ENCODE measurements at regions not wholly inside any gene's neighbourhood (a gene's known extent, or its start where the extent isn't known, plus 50 kb on each side); places are given as distances from the start of the nearest gene placed in this dataset.

- Histone ChIP-seq H3K4me3 (ENCODE audit: low read length) (no peak overlapping the region), H4K20me1 (ENCODE audit: control insufficient read depth, insufficient read depth, low read depth, low read length) (no peaks in the 10 kb centered on the region), H3K4me1 (ENCODE audit: control insufficient read depth, low read length) (no peaks in the 10 kb centered on the region), H3K9me2 (replicated peaks; ENCODE audit: control insufficient read depth, low read length) (no peaks in the 10 kb centered on the region), H3K9me3 (ENCODE audit: control insufficient read depth, insufficient read depth, low read length) (no peaks in the 10 kb centered on the region), H3F3A (ENCODE audit: control insufficient read depth, insufficient read depth) (no peaks in the 10 kb centered on the region), H3K79me2 (ENCODE audit: control insufficient read depth, low read length) (no peaks in the 10 kb centered on the region), H3K4me2 (ENCODE audit: low read length) (no peak overlapping the region), H3K36me3 (ENCODE audit: control insufficient read depth, low read length) (no peaks in the 10 kb centered on the region), H3K27ac (ENCODE audit: low read depth, low read length) (no peak overlapping the region), H3K27me3 (ENCODE audit: control insufficient read depth, low read length) (0 out of 2 replicates have a peak, but pooled peaks cover 3% of the 10 kb centered on the region)
- no peak for TF ChIP-seq EZH2phosphoT487 (IDR thresholded peaks at IDR 0.05; ENCODE audit: borderline replicate concordance, low read length)
- TF ChIP-seq, protein P1, sequence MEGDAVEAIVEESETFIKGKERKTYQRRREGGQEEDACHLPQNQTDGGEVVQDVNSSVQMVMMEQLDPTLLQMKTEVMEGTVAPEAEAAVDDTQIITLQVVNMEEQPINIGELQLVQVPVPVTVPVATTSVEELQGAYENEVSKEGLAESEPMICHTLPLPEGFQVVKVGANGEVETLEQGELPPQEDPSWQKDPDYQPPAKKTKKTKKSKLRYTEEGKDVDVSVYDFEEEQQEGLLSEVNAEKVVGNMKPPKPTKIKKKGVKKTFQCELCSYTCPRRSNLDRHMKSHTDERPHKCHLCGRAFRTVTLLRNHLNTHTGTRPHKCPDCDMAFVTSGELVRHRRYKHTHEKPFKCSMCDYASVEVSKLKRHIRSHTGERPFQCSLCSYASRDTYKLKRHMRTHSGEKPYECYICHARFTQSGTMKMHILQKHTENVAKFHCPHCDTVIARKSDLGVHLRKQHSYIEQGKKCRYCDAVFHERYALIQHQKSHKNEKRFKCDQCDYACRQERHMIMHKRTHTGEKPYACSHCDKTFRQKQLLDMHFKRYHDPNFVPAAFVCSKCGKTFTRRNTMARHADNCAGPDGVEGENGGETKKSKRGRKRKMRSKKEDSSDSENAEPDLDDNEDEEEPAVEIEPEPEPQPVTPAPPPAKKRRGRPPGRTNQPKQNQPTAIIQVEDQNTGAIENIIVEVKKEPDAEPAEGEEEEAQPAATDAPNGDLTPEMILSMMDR (IDR thresholded peaks at IDR 0.05; ENCODE audit: low read depth, low read length, poor library complexity, severe bottlenecking), result no peak
Observed at GRCh38 chr20:47855799-47856198, 70.5 kb upstream of the SULF2 start.

- Histone ChIP-seq H3K4me3 (ENCODE audit: low read length) (no peak overlapping the region), H3K27me3 (ENCODE audit: control insufficient read depth, low read length) (0 out of 2 replicates have a peak, but pooled peaks cover 3% of the 10 kb centered on the region), H3K36me3 (ENCODE audit: control insufficient read depth, low read length) (no peaks in the 10 kb centered on the region), H3K4me2 (ENCODE audit: low read length) (no peak overlapping the region), H3K27ac (ENCODE audit: low read depth, low read length) (no peak overlapping the region), H3F3A (ENCODE audit: control insufficient read depth, insufficient read depth) (no peaks in the 10 kb centered on the region), H3K9me2 (replicated peaks; ENCODE audit: control insufficient read depth, low read length) (no peaks in the 10 kb centered on the region), H3K9me3 (ENCODE audit: control insufficient read depth, insufficient read depth, low read length) (no peaks in the 10 kb centered on the region), H3K79me2 (ENCODE audit: control insufficient read depth, low read length) (no peaks in the 10 kb centered on the region), H4K20me1 (ENCODE audit: control insufficient read depth, insufficient read depth, low read depth, low read length) (no peaks in the 10 kb centered on the region), H3K4me1 (ENCODE audit: control insufficient read depth, low read length) (no peaks in the 10 kb centered on the region)
- TF ChIP-seq, protein P1 (IDR thresholded peaks at IDR 0.05; ENCODE audit: low read depth, low read length, poor library complexity, severe bottlenecking), result peak; percentile 58
- no peak for TF ChIP-seq EZH2phosphoT487 (IDR thresholded peaks at IDR 0.05; ENCODE audit: borderline replicate concordance, low read length)
Observed at GRCh38 chr20:47854687-47855212, 69.5 kb upstream of the SULF2 start.

DNA sequence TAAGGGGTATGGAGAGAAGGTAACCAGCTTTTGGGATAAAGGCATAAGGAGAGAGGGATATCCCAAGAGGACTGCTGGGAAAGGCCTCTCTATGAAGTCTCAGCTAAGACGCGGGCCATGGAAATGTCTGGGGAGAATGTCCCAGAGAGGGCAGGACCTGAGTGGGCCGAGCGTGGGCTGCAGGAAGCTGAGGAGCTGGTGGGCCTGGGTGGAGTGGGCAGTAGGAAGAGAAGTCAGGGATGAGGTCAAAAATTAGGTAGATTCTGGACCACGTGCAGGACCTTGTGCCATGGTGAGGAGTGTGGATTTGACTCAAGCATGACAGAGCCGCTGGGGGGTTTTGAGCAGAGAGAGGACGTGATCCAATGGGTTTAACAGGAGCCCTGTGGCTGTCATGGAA, 66.5 kb upstream of the SULF2 start:
- Histone ChIP-seq H3K9me3 (ENCODE audit: control insufficient read depth, insufficient read depth, low read length) (no peaks in the 10 kb centered on the region), H3K4me1 (ENCODE audit: control insufficient read depth, low read length) (no peaks in the 10 kb centered on the region), H3F3A (ENCODE audit: control insufficient read depth, insufficient read depth) (no peaks in the 10 kb centered on the region)

More for the DNA sequence above, 66.5 kb upstream of the SULF2 start:
- H3K27me3 ChIP-seq (ENCODE audit: control insufficient read depth, low read length), result no peaks in the 10 kb centered on the region
- H3K4me2 ChIP-seq (ENCODE audit: low read length), result no peak overlapping the region
- H3K27ac ChIP-seq (ENCODE audit: low read depth, low read length), result no peak overlapping the region
- H3K36me3 ChIP-seq (ENCODE audit: control insufficient read depth, low read length), result no peaks in the 10 kb centered on the region
- H3K4me3 ChIP-seq (ENCODE audit: low read length), result no peak overlapping the region
- H4K20me1 ChIP-seq (ENCODE audit: control insufficient read depth, insufficient read depth, low read depth, low read length), result no peaks in the 10 kb centered on the region
- no peaks in the 10 kb centered on the region for H3K79me2 ChIP-seq (ENCODE audit: control insufficient read depth, low read length)
- TF ChIP-seq, protein P1 (IDR thresholded peaks at IDR 0.05; ENCODE audit: low read depth, low read length, poor library complexity, severe bottlenecking), result no peak
- no peak for TF ChIP-seq EZH2phosphoT487 (IDR thresholded peaks at IDR 0.05; ENCODE audit: borderline replicate concordance, low read length)
- no peaks in the 10 kb centered on the region for H3K9me2 ChIP-seq (replicated peaks; ENCODE audit: control insufficient read depth, low read length)
